Fibroblast of skin of scalp (primary cell): ENCODE measurements at regions not wholly inside any gene's neighbourhood (a gene's known extent, or its start where the extent isn't known, plus 50 kb on each side); places are given as distances from the start of the nearest gene placed in this dataset.

Source experiments
- DNase-seq: peaks from one replicate; pipeline ENCODE4 v3.0.0-alpha.2; 2013

- DNase-seq = peak; percentile 7
These were observed 234.1 kb downstream of the CPE start for GRCh38 chr4:165612936-165613335.

- DNase-seq = peak; percentile 10
These were observed 234.8 kb downstream of the CPE start for GRCh38 chr4:165613581-165613980.

GRCh38 chr4:165620913-165621312 lies 242.1 kb downstream of the CPE start:
- DNase-seq = no peak

GRCh38 chr4:165621983-165622382 lies 243.2 kb downstream of the CPE start:
- no peak for DNase-seq

- DNase-seq = no peak
These were observed 246.5 kb downstream of the CPE start for GRCh38 chr4:165625281-165625680.

GRCh38 chr4:165626316-165626715 lies 246.7 kb upstream of the TLL1 start:
- DNase-seq = no peak

- no peak for DNase-seq
These were observed 245.9 kb upstream of the TLL1 start for GRCh38 chr4:165627128-165627527.

GRCh38 chr4:165627548-165627947 lies 245.5 kb upstream of the TLL1 start:
- no peak for DNase-seq

- no peak for DNase-seq
These were observed 244.5 kb upstream of the TLL1 start for GRCh38 chr4:165628572-165628971.

- DNase-seq = no peak
These were observed 242.4 kb upstream of the TLL1 start for GRCh38 chr4:165630671-165631070.

GRCh38 chr4:165631208-165631894 lies 241.7 kb upstream of the TLL1 start:
- no peak for DNase-seq

- no peak for DNase-seq
These were observed 241.1 kb upstream of the TLL1 start for GRCh38 chr4:165631912-165632311.

GRCh38 chr4:165634766-165635165 lies 238.3 kb upstream of the TLL1 start:
- no peak for DNase-seq

GRCh38 chr4:165635381-165635780 lies 237.7 kb upstream of the TLL1 start:
- no peak for DNase-seq

- DNase-seq = no peak
These were observed 237.1 kb upstream of the TLL1 start for GRCh38 chr4:165635951-165636350.

- DNase-seq = no peak
These were observed 221.1 kb upstream of the TLL1 start for GRCh38 chr4:165651901-165652300.

- no peak for DNase-seq
These were observed 218.5 kb upstream of the TLL1 start for GRCh38 chr4:165654556-165654955.

GRCh38 chr4:165656399-165656798 lies 216.6 kb upstream of the TLL1 start:
- no peak for DNase-seq

- no peak for DNase-seq
These were observed 216.1 kb upstream of the TLL1 start for GRCh38 chr4:165656829-165657490.

- DNase-seq = no peak
These were observed 210.7 kb upstream of the TLL1 start for GRCh38 chr4:165662341-165662740.

GRCh38 chr4:165663411-165663810 lies 209.6 kb upstream of the TLL1 start:
- no peak for DNase-seq

- DNase-seq = no peak
These were observed 206.2 kb upstream of the TLL1 start for GRCh38 chr4:165666836-165667235.

- no peak for DNase-seq
These were observed 205.1 kb upstream of the TLL1 start for GRCh38 chr4:165667969-165668368.

GRCh38 chr4:165668694-165669093 lies 204.3 kb upstream of the TLL1 start:
- peak; percentile 29 for DNase-seq

- no peak for DNase-seq
These were observed 196.0 kb upstream of the TLL1 start for GRCh38 chr4:165677081-165677480.
